ENCODE measurements at regions not wholly inside any gene's neighbourhood (a gene's known extent, or its start where the extent isn't known, plus 50 kb on each side); places are given as distances from the start of the nearest gene placed in this dataset.

DNA sequence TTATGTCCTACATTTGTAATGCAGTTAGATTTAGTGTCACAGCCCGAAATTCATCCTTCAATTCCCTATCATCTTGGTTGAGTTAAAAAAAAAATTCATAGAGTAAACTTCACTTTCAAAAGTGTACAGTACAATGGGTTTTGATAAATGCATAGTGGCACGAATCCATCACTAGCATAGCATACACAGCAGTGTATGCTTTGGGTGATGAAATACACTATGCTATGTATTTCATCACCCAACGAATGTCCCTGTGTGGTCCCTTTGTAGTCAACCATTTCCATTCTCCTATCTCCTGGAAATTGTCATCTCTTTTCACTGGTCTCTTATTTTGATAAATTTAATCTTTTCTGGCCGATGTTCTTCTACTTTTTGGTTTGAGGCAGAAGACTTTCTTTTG is 129.4 kb upstream of the BASP1 start:
- no peak overlapping the region for H3K27ac Mint-ChIP-seq

DNA sequence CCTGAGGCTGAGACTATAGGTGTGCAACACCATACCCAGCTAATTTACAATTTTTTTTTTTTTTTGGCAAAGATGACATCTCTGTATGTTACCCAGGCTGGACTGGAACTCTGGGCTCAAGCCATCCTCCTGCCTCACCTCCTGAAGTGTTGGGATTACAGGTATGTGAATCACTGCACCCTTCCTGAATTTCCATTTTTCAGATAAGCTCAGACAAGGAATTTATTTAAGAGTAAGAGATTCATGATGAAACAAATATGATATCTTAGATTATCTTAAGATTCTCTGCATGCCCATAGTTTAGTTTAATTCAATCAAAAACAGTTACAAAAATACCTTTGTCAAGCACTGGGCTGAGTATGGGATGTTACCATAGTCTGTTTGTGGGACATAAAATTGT is 128.4 kb upstream of the BASP1 start:
- Mint-ChIP-seq H3K27ac (no peak overlapping the region), H3K9me3 (no peaks in the 10 kb centered on the region), H3K36me3 (ENCODE audit: low read depth) (no peaks in the 10 kb centered on the region), H3K4me3 (no peak overlapping the region), H3K4me1 (ENCODE audit: low read depth) (peaks cover 33% of the 10 kb centered on the region), H3K27me3 (ENCODE audit: insufficient read depth) (no peaks in the 10 kb centered on the region; the same call in 1 of the 2 replicates)
- TF ChIP-seq, protein P1, sequence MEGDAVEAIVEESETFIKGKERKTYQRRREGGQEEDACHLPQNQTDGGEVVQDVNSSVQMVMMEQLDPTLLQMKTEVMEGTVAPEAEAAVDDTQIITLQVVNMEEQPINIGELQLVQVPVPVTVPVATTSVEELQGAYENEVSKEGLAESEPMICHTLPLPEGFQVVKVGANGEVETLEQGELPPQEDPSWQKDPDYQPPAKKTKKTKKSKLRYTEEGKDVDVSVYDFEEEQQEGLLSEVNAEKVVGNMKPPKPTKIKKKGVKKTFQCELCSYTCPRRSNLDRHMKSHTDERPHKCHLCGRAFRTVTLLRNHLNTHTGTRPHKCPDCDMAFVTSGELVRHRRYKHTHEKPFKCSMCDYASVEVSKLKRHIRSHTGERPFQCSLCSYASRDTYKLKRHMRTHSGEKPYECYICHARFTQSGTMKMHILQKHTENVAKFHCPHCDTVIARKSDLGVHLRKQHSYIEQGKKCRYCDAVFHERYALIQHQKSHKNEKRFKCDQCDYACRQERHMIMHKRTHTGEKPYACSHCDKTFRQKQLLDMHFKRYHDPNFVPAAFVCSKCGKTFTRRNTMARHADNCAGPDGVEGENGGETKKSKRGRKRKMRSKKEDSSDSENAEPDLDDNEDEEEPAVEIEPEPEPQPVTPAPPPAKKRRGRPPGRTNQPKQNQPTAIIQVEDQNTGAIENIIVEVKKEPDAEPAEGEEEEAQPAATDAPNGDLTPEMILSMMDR (IDR thresholded peaks at IDR 0.05): no peak
- no peak for DNase-seq

More for the DNA sequence above, 129.4 kb upstream of the BASP1 start:
- no peak for DNase-seq
- H3K27me3 Mint-ChIP-seq (ENCODE audit: insufficient read depth): no peaks in the 10 kb centered on the region; the same call in 1 of the 2 replicates
- H3K9me3 Mint-ChIP-seq: no peaks in the 10 kb centered on the region
- peaks cover 33% of the 10 kb centered on the region for H3K4me1 Mint-ChIP-seq (ENCODE audit: low read depth)
- no peaks in the 10 kb centered on the region for H3K36me3 Mint-ChIP-seq (ENCODE audit: low read depth)
- TF ChIP-seq, protein P1 (IDR thresholded peaks at IDR 0.05): no peak
- no peak overlapping the region for H3K4me3 Mint-ChIP-seq

DNA sequence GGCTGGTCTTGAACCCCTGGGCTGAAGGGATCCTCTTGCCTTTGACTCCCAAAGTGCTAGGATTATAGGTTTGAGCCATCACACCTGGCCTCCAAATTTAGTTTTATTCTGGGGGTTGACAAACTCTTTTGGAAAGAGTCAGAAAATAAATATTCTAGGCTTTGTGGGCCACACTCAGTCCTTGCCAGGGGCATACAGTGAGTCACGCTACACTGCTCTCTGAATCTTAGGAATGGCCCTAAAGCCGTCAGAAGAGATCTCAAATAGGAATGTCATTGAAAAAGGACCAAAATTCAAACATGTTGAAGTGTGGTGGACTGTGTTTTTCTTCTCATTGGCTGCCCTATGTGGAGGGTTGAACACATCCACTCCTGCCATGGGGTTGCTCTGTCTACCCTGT is 127.7 kb upstream of the BASP1 start:
- Mint-ChIP-seq H3K9me3 (no peaks in the 10 kb centered on the region), H3K4me1 (ENCODE audit: low read depth) (peaks cover 33% of the 10 kb centered on the region), H3K27me3 (ENCODE audit: insufficient read depth) (no peaks in the 10 kb centered on the region; the same call in 1 of the 2 replicates), H3K36me3 (ENCODE audit: low read depth) (no peaks in the 10 kb centered on the region), H3K27ac (peak overlapping the region; percentile 85), H3K4me3 (no peak overlapping the region)
- TF ChIP-seq, protein P1 (IDR thresholded peaks at IDR 0.05): no peak
- peak; percentile 67 for DNase-seq

DNA sequence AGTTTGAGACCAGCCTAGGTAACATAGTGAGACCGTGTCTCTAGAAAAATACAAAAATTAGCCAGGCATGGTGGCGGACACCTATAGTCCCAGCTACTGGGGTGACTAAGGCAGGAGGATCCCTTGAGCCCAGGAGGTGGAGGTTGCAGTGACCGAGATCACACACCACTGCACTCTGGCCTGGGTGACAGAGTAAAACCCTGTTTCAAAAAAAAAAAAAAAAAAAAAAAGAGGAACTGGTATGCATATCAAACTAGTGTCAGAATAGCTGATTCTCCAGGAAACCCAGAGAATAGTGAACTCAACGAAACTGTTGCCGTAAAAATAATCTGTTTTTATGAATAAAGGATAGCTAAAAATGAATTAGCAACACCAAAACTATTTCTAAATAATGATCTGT is 126.6 kb upstream of the BASP1 start:
- Mint-ChIP-seq H3K4me3 (no peak overlapping the region), H3K27ac (no peak overlapping the region), H3K4me1 (ENCODE audit: low read depth) (peaks cover 33% of the 10 kb centered on the region), H3K27me3 (ENCODE audit: insufficient read depth) (no peaks in the 10 kb centered on the region; the same call in 1 of the 2 replicates), H3K9me3 (no peaks in the 10 kb centered on the region), H3K36me3 (ENCODE audit: low read depth) (no peaks in the 10 kb centered on the region)
- TF ChIP-seq, protein P1 (IDR thresholded peaks at IDR 0.05): no peak
- DNase-seq: no peak

DNA sequence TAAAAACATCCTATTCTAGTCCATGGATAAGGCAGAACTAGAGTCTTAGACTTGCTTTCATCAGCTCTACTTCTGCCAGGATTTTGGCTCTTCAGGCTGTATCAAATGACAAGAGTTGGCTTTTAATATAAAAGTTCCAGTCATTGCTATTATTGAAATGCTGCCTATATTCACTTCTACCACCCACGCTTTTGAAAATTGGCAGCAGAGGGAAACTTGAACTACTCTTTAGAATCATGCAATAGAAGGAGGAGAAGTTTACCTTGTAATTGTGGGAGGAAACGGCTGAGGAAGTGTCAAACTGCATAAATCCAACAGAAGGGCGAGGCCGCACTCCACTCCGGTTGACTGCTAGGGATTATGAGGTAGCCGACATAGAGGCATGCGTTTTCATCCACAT is 122.6 kb upstream of the BASP1 start:
- H3K4me3 Mint-ChIP-seq: no peak overlapping the region
- H3K27ac Mint-ChIP-seq: no peak overlapping the region
- H3K4me1 Mint-ChIP-seq (ENCODE audit: low read depth): peaks cover 13% of the 10 kb centered on the region
- no peaks in the 10 kb centered on the region for H3K9me3 Mint-ChIP-seq
- TF ChIP-seq, protein P1 (IDR thresholded peaks at IDR 0.05): no peak
- no peaks in the 10 kb centered on the region for H3K27me3 Mint-ChIP-seq (ENCODE audit: insufficient read depth)
- no peak for DNase-seq
- no peaks in the 10 kb centered on the region for H3K36me3 Mint-ChIP-seq (ENCODE audit: low read depth)
